H1 (cell line): ENCODE measurements at regions not wholly inside any gene's neighbourhood (a gene's known extent, or its start where the extent isn't known, plus 50 kb on each side); places are given as distances from the start of the nearest gene placed in this dataset.

Experiments
- CTCF ChIA-PET: fragments of 300-600 bp; sonication (Branson Sonifier 250); formaldehyde crosslinking; loops from one replicate; lab custom pipeline; 2021; ENCODE audit not compliant: partially characterized antibody; lab: Charles Lee
- POLR2A ChIA-PET: fragments of 300-600 bp; sonication (Branson Sonifier 250); formaldehyde crosslinking; loops from one replicate; lab custom pipeline; 2021; ENCODE audit warnings: inconsistent platforms; ENCODE audit not compliant: partially characterized antibody; lab: Charles Lee
- DNase-seq, 2 experiments: peaks; one replicate each; pipeline versions ENCODE4 v3.0.0 to v3.0.0-alpha.2; 2010 to 2022; ENCODE audit warnings: low spot score in 2 of 2, low read depth in 1 of 2, mixed read lengths in 1 of 2
- FAIRE-seq: peaks from 2 replicates; lab custom pipeline; 2011; peaks lifted over from hg19 to GRCh38; lab: Jason Lieb, UNC
- H2AFZ ChIP-seq: 2 replicates; pipeline ENCODE4 v1.8.1; 2012; ENCODE audit warnings: low read length, inconsistent platforms
- H2AK5ac ChIP-seq: 2 replicates; pipeline ENCODE4 v1.6.1; 2013; ENCODE audit warnings: low read depth, low read length
- H2BK120ac ChIP-seq: replicated peaks from 2 replicates; pipeline ENCODE3; 2013; ENCODE audit warnings: low read depth, low read length, inconsistent platforms
- H2BK12ac ChIP-seq: 2 replicates; pipeline ENCODE4 v1.6.1; 2013; ENCODE audit warnings: low read depth, low read length
- H2BK15ac ChIP-seq: 2 replicates; pipeline ENCODE4 v1.6.1; 2013; ENCODE audit warnings: low read length
- H2BK20ac ChIP-seq: 2 replicates; pipeline ENCODE4 v1.6.1; 2013; ENCODE audit warnings: low read length
- H2BK5ac ChIP-seq: 2 replicates; pipeline ENCODE4 v1.6.1; 2013; ENCODE audit warnings: low read depth, low read length
- H3K14ac ChIP-seq: 2 replicates; pipeline ENCODE4 v1.6.1; 2013; ENCODE audit warnings: inconsistent platforms; ENCODE audit not compliant: insufficient read length
- H3K18ac ChIP-seq: 2 replicates; pipeline ENCODE4 v1.6.1; 2013; ENCODE audit warnings: low read length; ENCODE audit errors: extremely low read depth
- H3K23ac ChIP-seq: 2 replicates; pipeline ENCODE4 v1.6.1; 2013; ENCODE audit warnings: inconsistent platforms; ENCODE audit not compliant: insufficient read length
- H3K23me2 ChIP-seq: 2 replicates; pipeline ENCODE4 v1.6.1; 2013; ENCODE audit warnings: low read depth, low read length
- H3K27ac ChIP-seq: 2 replicates; pipeline ENCODE4 v1.6.1; 2011; ENCODE audit warnings: low read depth, low read length, inconsistent platforms
- H3K27me3 ChIP-seq, 4 experiments: replicated peaks in 1 of 4; 1 replicate in 1 of 4; 2 replicates in 3 of 4; pipeline versions ENCODE4 v1.6.1 to v1.8.1; 2011 to 2013; ENCODE audit warnings: low read length in 3 of 4, mild to moderate bottlenecking in 3 of 4, inconsistent platforms in 2 of 4, mixed read lengths in 2 of 4, moderate library complexity in 1 of 4; ENCODE audit not compliant: control insufficient read depth in 3 of 4, insufficient read depth in 3 of 4; ENCODE audit errors: extremely low read depth in 1 of 4
- H3K36me3 ChIP-seq, 4 experiments: 2 replicates each; pipeline versions ENCODE4 v1.6.1 to v1.8.1; 2011 to 2013; ENCODE audit warnings: mild to moderate bottlenecking in 4 of 4, low read length in 3 of 4, moderate library complexity in 2 of 4, control low read depth in 1 of 4, inconsistent platforms in 1 of 4; ENCODE audit not compliant: insufficient read depth in 4 of 4, control insufficient read depth in 2 of 4
- H3K4ac ChIP-seq: replicated peaks from 2 replicates; pipeline ENCODE3; 2013; ENCODE audit warnings: low read length, low read depth, mixed read lengths, inconsistent platforms; ENCODE audit not compliant: insufficient read length
- H3K4me1 ChIP-seq, 4 experiments: replicated peaks in 1 of 4; 1 replicate in 1 of 4; 2 replicates in 3 of 4; pipeline versions ENCODE4 v1.6.1 to v1.8.1; 2011 to 2013; ENCODE audit warnings: low read length in 3 of 4, inconsistent platforms in 2 of 4, mixed read lengths in 1 of 4; ENCODE audit not compliant: insufficient read depth in 4 of 4, control insufficient read depth in 3 of 4
- H3K4me2 ChIP-seq, 2 experiments: 2 replicates each; pipeline versions ENCODE4 v1.6.1 to v1.8.1; 2011 to 2013; ENCODE audit warnings: low read depth in 2 of 2, low read length in 2 of 2, control low read depth in 1 of 2, inconsistent platforms in 1 of 2, mild to moderate bottlenecking in 1 of 2; ENCODE audit not compliant: insufficient read depth in 1 of 2
- H3K4me3 ChIP-seq, 4 experiments: fragments of 200-600, 300-600 bp in 1 of 4; sonication (generic), shearing (Covaris generic), sonication (Bioruptor Twin) in 1 of 4; 2 replicates each; pipeline versions ENCODE4 v1.5.1 to v1.8.1; 2011 to 2016; ENCODE audit warnings: low read length in 4 of 4, low read depth in 3 of 4, control low read depth in 2 of 4, inconsistent platforms in 2 of 4, mild to moderate bottlenecking in 2 of 4, mixed read lengths in 1 of 4, moderate library complexity in 1 of 4; ENCODE audit not compliant: insufficient read depth in 2 of 4; ENCODE audit errors: extremely low read depth in 1 of 4
- H3K56ac ChIP-seq: replicated peaks from 2 replicates; pipeline ENCODE3; 2013; ENCODE audit warnings: low read depth, mild to moderate bottlenecking, mixed read lengths, low read length, inconsistent platforms; ENCODE audit not compliant: insufficient read length
- H3K79me1 ChIP-seq: 2 replicates; pipeline ENCODE4 v1.6.1; 2013; ENCODE audit warnings: low read depth, low read length, control low read depth
- H3K79me2 ChIP-seq, 2 experiments: 2 replicates each; pipeline versions ENCODE4 v1.6.1 to v1.8.1; 2012 to 2013; ENCODE audit warnings: low read length in 2 of 2, mild to moderate bottlenecking in 2 of 2, inconsistent platforms in 1 of 2; ENCODE audit not compliant: insufficient read depth in 2 of 2, control insufficient read depth in 1 of 2
- H3K9ac ChIP-seq, 4 experiments: replicated peaks in 1 of 4; 1 replicate in 1 of 4; 2 replicates in 3 of 4; pipeline versions ENCODE4 v1.6.1 to v1.8.1; 2011 to 2013; ENCODE audit warnings: low read depth in 3 of 4, low read length in 3 of 4, control low read depth in 2 of 4, mild to moderate bottlenecking in 2 of 4, moderate library complexity in 2 of 4, inconsistent platforms in 1 of 4; ENCODE audit errors: extremely low read depth in 1 of 4
- H3K9me3 ChIP-seq, 2 experiments: 2 replicates each; pipeline versions ENCODE4 v1.6.1 to v1.8.1; 2012 to 2013; ENCODE audit warnings: mild to moderate bottlenecking in 2 of 2, moderate library complexity in 2 of 2, control low read depth in 1 of 2, inconsistent platforms in 1 of 2, low read depth in 1 of 2, low read length in 1 of 2, mixed read lengths in 1 of 2; ENCODE audit not compliant: insufficient read depth in 2 of 2
- H4K20me1 ChIP-seq, 2 experiments: replicated peaks in 1 of 2; 2 replicates each; pipeline versions ENCODE3 to v1.8.1; 2011 to 2013; ENCODE audit warnings: inconsistent platforms in 2 of 2, low read length in 2 of 2, mild to moderate bottlenecking in 1 of 2; ENCODE audit not compliant: insufficient read depth in 2 of 2, control insufficient read depth in 1 of 2
- H4K5ac ChIP-seq: 2 replicates; pipeline ENCODE4 v1.6.1; 2013; ENCODE audit warnings: low read length, low read depth, mixed read lengths, inconsistent platforms; ENCODE audit not compliant: insufficient read length
- H4K8ac ChIP-seq: 2 replicates; pipeline ENCODE4 v1.8.0; 2013; ENCODE audit warnings: mild to moderate bottlenecking, moderate library complexity, low read length, inconsistent platforms; ENCODE audit not compliant: insufficient read depth; ENCODE audit errors: extremely low read depth
- H4K91ac ChIP-seq: replicated peaks from 2 replicates; pipeline ENCODE3; 2013; ENCODE audit warnings: low read length, mixed read lengths, inconsistent platforms; ENCODE audit not compliant: insufficient read length
- ASH2L ChIP-seq: fragments of 200-600, 300-600 bp; sonication (generic); IDR thresholded peaks from one replicate; pipeline ENCODE4 v1.7.1; 2017; ENCODE audit warnings: low read length
- EP300 ChIP-seq, 2 experiments: IDR thresholded peaks; 1 replicate in 1 of 2; 2 replicates in 1 of 2; pipeline ENCODE4 v1.6.1; 2011 to 2012; ENCODE audit warnings: low read depth in 2 of 2, low read length in 2 of 2, mild to moderate bottlenecking in 2 of 2, borderline replicate concordance in 1 of 2, inconsistent platforms in 1 of 2, moderate library complexity in 1 of 2
- FOSL1 ChIP-seq: IDR thresholded peaks from 2 replicates; pipeline ENCODE4 v1.6.1; 2011; ENCODE audit warnings: mild to moderate bottlenecking, low read depth, low read length, moderate library complexity; ENCODE audit not compliant: insufficient read depth
- POLR2AphosphoS5 ChIP-seq: IDR thresholded peaks from 2 replicates; pipeline ENCODE4 v1.6.1; 2011; ENCODE audit warnings: low read depth, low read length
- WGBS, 2 experiments: shearing (Covaris generic) in 1 of 2; methylation state at CpG; one replicate each; pipeline versions ENCODE4 v1.1.6 to v1.1.7; 2013 to 2015; ENCODE audit warnings: low lambda C conversion rate in 2 of 2, mixed read lengths in 2 of 2, inconsistent platforms in 1 of 2, low coverage in 1 of 2, missing lambda C conversion rate in 1 of 2; ENCODE audit not compliant: insufficient replicate concordance in 2 of 2, insufficient coverage in 1 of 2, insufficient read length in 1 of 2; ENCODE audit errors: extremely low coverage in 1 of 2, missing lambda C conversion rate in 1 of 2; 5-methylcytosine and 5-hydroxymethylcytosine counted together

DNA sequence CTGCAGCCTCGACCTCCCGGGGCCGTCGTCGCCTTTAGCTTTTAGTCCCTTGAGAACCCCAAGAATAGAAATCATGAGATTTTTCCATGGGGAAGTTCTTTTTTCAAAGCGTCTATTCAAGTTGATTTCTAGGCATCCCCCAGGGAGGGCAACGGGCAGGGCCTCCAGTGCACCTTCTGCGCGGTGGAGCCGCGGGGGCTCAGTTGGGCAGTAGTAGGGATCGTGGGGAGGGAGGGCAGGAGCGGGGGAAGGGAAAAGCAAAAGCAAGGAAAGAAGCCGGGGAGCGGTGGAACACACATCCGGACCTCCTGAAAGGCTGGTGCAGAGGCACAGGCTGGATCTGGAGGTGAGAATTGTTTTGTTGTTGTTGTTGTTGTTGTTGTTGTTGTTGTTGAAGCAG, 103.4 kb downstream of the PPIAL4G start:
- Histone ChIP-seq H2AK5ac (no peak overlapping the region), H3K27me3 (no peaks in the 10 kb centered on the region), H2BK120ac (no peak overlapping the region), H4K20me1 (no peaks in the 10 kb centered on the region), H4K91ac (no peak overlapping the region), H3K56ac (no peak overlapping the region), H3K27ac (no peak overlapping the region), H3K4me2 (peak overlapping the region; percentile 80 to 94), H3K4me3 (peak overlapping the region; percentile 68 to 87 (median 75)), H2AFZ (peak overlapping the region; percentile 90), H3K18ac (no peak overlapping the region), H3K23ac (no peak overlapping the region), H3K4ac (no peak overlapping the region), H3K14ac (no peak overlapping the region), H3K79me1 (no peaks in the 10 kb centered on the region), H3K36me3 (no peaks in the 10 kb centered on the region), H3K23me2 (peaks cover 6% of the 10 kb centered on the region), H2BK12ac (no peak overlapping the region), H4K8ac (no peak overlapping the region; the same call in 1 of the 2 replicates), H3K9ac (peak overlapping the region in 1 of 4 experiments; percentile 48; a peak in 1 of 7 replicates), H2BK5ac (no peak overlapping the region), H3K9me3 (no peaks in the 10 kb centered on the region), H4K5ac (no peak overlapping the region), H3K4me1 (no peaks in the 10 kb centered on the region; a peak in 1 of 7 replicates), H2BK20ac (no peak overlapping the region; the same call in 1 of the 2 replicates), H3K79me2 (no peaks in the 10 kb centered on the region), H2BK15ac (no peak overlapping the region)
- no peak for TF ChIP-seq ASH2L
- no peak for TF ChIP-seq EP300 (IDR thresholded peaks at IDR 0.05; ENCODE audit: borderline replicate concordance in 1 of 2, low read depth in 2 of 2, low read length in 2 of 2)
- no peak for TF ChIP-seq FOSL1
- no peak for TF ChIP-seq POLR2AphosphoS5
- DNase-seq (peak in 1 of 2 experiments; percentile 52), FAIRE-seq (no peak)
- POLR2A ChIA-PET, result interaction anchor here (0.8 to 3.6 kb wide), 4 partner anchors 8 to 115 kb away, joined by 3 to 20 read pairs (median 4); no protein-coding TSS in a partner anchor
- CTCF ChIA-PET, result no interaction called here
- WGBS, 2 experiments, result 5% methylated on average over 15 of the region's 16 CpGs; no CpG with 5 or more reads in 1 of the 2 experiments
